Activated gamma-delta T cell treated with anti-CD3 and anti-CD28 coated beads, Interleukin-2, amount 50 U/mL, for 16 hours (primary cell): ENCODE measurements at regions not wholly inside any gene's neighbourhood (a gene's known extent, or its start where the extent isn't known, plus 50 kb on each side); places are given as distances from the start of the nearest gene placed in this dataset.

Experiments used
- DNase-seq: peaks from one replicate; pipeline ENCODE4 v3.0.0-alpha.2; 2020; ENCODE audit warnings: low read depth

DNA sequence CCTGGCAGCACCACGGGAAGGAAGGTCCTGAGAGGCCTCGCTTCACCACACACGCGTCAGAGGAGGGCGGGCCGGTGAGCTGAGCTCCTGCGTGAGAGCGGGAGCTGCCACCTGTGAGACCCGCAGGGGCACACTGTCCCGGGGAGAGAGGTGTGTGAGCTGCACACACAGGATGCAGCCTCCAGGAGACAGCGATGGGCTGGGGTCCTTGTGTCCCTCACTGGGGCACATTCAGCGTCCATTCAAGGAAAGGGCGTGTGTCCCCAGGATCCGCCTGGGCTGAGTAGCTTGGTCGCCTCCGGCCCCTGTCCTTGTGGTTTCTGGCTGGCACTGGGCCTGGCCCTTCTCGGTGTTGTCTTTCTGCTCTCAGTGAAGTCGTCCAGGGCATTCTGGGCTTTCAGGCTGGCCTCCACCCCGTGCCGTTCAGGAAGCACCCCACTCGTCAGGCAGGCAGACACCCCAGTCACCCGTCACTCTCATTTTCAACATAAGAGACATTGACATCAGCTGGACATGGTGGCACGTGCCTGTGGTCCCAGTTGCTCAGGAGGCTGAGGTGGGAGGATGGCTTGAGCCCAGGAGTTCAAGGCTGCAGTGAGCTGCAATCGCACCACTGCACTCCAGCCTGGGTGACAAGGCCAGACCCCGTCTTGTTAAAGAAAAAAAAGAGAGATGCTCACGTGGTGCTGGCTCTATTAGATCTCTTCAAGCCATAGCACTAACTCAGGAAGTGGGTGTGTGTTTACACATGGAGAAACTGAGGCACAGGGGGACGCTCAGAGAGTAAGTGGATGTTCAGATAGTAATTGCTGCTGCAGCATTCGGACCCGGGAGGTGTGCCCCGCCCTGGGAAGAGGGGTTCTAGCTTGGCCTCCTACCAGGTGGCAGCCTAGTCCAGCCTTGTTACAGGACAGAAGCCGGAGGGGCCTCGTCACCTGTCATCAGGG is 1081.6 kb downstream of the BRD1 start:
- DNase-seq = no peak

DNA sequence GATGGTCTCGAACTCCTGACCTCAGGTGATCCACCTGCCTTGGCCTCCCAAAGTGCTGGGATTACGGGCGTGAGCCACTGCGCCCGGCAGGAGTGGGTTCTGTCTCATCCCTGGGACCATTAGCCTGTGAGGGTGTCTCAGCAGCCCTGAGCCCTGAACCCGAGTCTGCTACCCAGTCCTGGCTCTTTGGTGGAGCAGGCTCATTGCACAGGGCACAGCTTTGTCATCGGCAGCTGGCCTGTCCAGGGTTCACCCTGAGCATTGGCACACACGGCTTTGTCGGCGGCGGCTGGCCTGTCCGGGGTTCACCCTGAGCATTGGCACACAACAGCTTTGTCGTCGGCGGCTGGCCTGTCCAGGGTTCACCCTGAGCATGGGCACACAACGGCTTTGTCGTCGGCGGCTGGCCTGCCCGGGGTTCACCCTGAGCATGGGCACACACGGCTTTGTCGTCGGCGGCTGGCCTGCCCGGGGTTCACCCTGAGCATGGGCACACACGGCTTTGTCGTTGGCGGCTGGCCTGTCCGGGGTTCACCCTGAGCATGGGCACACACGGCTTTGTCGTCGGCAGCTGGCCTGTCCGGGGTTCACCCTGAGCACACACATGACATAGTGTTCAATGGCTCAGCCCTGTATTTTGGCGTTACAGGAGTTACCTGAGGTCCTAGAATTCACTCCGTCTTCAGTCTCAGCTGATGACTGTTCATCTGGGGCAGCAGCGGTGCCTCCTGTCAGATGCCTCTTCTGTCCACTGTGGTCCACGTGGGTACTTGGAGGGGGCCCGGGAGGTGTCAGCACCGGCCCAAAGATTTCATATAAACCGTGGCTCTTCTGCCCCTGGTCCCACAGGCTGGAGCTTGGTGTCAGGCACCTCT is 1082.5 kb downstream of the BRD1 start:
- DNase-seq = no peak

DNA sequence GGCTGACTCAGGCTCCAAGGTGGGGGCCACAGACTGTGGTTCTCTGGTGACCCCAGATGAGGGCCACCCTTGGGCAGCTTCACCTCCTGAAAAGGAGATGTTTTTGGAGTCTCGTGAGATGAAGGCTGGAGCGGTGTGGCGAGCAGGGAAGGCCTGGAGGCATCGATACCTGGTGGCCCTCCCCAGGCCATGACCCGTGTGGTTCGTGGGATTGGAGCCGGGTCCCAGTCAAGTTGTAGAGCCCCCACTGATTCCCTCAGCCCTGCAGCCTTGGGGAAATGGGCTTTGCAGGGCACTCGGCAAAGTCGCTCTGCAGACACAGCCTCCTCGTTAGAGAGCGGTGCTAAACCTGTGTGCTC is 1083.4 kb downstream of the BRD1 start:
- DNase-seq = no peak

DNA sequence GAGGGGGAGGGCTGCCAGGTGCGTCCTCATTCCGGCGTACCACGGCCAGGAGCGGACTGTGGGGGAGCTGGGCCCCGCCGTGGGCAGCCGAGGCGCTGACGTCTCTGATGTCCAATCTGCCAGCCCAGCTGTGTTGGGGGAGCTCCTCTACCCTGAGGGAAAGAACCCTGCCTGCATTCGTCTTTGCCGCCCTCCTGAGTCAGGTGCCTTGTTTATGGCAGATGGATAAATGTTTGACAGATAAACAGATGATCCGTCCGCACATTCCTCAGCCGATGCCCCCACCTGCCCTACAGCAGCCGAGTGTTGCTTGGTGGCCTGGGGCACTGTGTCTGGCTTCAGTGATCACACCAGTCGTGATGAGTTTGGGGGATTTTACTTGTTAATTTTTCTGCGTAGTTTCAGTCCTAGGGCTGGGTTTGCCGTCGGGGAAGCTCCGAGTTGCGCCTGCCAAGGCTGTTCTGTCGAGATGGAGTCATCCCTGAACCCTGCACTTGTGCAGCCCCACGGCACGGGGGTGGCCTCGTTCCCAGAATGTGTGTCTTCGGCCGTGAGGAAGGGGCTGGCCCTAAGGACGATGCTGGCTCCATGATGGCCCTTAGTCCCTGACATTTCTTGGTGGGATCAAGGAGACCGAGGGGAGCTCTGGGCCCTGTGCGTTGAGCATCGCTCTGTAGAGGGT is 1083.9 kb downstream of the BRD1 start:
- no peak for DNase-seq

GRCh38 chr22:48742556-48743343 is 1084.9 kb downstream of the BRD1 start:
- no peak for DNase-seq

DNA sequence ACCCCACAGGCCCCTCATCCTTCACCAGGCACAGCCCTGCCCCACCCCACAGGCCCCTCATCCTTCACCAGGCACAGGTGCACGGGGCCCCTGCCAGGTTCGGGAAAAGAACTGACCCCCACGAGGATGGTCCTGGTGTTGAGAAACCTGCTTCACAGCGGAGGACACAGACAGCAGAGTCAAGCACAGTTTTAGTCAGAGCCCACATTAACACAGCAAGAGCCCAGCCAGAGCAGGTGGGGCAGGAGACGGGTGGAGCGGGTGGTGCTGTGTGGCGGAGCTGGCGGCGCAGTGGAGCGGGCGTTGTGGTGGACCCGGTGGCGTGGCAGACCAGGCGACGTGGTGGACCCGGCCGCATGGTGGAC is 1085.5 kb downstream of the BRD1 start:
- DNase-seq = no peak

DNA sequence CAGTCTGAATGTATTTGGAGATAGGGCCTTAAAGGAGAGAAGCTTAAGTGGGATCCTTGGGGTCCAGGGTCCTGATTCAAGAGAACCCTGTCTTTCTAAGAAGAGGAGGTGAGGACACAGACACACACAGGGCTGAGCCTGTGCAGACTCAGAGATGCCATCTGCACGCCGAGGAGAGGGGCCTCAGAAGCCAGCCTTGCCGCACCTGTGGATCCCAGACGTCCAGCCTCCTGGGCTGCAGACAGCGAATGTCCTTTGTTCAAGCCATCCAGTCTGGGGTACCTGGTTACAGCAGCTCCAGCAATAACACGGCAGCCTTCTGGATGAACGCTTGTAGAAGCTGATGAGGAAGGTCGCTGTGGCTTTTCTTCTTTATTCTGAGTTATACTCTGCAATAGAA is 1086.1 kb downstream of the BRD1 start:
- DNase-seq = no peak

DNA sequence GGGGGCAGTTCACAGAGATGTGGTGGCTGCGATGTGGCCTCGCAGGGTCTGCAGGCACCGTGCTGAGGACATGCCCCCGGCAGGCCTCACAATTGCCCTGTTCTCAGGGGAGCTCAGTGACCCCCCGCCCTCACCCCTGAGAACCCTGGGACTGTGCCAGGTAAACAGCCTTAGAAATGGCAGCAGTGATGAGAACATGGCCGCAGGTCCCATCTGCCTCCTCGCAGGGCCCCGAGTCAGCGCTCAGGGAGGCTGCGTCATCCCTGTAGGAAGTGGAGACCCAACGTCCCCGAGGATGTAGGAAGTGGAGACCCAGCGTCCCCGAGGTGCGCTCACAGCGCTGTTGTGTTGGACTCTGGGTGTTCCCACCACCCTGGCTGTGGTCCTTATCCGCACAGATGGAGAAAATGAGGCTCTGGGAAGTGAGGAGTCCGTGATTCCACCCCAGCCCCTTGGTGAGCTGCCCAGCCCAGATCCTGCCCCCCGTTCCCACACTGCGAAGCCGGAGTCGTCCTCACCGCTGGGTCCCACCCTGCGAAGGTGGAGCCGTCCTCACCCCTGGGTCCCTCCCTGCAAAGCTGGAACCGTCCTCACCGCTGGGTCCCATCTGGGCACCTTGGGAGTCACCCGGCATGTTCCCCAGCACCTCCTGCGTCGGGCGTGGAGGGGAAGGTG is 1086.8 kb downstream of the BRD1 start:
- no peak for DNase-seq

DNA sequence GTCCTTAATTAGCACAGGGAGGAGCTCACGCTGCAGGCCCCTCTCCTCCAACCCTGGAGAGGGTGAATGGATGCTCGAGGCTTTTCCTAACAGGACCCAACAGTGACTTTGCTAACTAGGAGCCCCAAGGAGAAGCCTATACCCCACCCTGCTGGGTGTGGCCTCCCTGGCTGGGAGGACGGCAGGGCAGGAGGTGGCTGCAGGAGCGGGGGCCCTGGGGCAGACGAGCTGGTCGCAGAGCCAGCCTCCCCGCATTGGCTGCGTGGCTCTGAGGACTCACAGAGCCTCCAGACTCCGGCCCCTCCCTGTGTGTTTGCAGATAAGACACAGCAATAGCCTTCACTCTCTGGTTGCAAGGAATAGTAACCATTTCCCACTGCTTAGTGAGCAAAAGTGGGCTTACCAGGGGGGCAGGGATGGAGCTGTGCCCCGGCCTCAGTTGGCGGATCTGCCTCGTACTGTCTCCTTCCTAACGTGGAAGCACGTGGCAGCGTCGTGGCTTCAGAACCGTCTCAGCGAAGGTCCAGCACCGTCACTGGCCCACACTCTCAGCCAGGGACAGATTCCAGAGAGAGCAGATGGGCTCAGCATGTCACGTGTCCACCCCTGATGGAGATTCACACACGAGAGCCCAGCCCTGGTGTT is 1087.5 kb downstream of the BRD1 start:
- DNase-seq = no peak

DNA sequence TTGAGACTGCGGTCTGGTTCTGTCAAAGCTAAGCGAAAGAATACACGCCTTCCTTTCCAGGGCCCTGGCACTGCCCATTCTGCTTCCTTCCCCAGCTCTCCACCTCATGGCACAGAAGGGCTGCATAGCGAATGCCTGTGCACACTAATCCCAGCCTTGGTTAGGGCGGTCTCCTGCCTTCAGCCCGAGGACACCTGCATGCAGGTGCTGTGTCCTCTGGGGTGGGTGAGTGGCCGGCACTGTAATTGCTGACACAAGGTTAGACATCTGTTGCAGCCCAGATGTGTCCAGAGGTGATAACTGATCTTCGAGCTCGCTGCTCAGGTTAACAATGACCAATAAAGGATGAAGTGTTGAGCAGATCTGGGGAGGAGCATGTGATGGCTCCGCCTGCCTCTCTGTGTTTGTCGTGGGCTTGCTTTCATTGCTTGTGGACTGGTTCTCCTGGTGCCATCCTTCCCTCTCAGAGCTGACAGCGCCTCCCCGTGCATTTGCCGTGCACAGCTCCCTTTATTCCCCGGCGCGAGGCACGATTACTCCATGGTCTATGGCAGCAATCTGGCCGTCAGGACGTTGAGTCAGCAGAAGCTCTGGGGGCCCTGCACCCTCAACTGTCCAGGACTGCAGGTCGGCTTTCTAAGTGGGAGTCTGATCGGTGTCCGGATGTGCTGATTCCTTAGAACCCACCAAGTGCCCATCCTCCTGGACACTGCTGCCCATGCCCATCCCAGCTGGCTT is 1088.2 kb downstream of the BRD1 start:
- no peak for DNase-seq

- DNase-seq = no peak
Measured at GRCh38 chr22:48738204-48738980, 1089.3 kb downstream of the BRD1 start.

DNA sequence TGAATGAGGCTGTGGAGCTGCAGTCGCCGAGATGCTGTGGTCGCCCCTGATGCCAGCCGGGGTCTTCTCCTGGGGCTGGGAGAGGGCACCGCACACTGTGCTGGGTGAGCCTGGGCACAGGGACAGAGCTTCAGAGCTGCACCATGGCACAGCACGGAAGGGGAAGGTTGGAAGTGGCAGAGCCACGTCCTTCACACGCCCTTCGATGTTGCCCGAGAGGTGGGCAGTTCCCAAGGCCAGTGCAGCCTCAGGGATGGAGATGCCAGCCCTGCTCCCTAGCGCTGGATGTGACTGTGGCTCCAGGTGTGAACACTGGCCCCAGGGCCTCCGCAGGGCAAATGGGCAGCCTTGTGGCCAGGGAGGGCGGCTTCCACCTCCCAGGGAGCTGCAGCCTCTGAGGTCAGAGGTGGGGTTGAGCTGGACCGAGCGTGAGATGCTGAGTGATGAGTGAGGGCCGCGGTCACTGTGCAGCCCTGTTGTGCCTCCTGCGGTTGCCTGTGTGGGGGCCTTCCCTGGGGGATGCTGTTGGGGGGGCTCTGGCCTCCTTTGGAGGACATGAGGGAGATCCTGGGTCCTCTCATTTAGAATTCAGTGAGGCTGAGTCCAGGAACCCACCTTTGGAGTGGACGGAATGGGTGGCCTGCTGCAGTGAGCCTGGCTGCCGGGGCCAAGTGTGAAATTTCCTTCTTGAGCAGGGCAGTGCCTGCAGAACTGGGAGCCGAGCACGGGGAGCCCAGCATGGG is 1090.0 kb downstream of the BRD1 start:
- DNase-seq = no peak

DNA sequence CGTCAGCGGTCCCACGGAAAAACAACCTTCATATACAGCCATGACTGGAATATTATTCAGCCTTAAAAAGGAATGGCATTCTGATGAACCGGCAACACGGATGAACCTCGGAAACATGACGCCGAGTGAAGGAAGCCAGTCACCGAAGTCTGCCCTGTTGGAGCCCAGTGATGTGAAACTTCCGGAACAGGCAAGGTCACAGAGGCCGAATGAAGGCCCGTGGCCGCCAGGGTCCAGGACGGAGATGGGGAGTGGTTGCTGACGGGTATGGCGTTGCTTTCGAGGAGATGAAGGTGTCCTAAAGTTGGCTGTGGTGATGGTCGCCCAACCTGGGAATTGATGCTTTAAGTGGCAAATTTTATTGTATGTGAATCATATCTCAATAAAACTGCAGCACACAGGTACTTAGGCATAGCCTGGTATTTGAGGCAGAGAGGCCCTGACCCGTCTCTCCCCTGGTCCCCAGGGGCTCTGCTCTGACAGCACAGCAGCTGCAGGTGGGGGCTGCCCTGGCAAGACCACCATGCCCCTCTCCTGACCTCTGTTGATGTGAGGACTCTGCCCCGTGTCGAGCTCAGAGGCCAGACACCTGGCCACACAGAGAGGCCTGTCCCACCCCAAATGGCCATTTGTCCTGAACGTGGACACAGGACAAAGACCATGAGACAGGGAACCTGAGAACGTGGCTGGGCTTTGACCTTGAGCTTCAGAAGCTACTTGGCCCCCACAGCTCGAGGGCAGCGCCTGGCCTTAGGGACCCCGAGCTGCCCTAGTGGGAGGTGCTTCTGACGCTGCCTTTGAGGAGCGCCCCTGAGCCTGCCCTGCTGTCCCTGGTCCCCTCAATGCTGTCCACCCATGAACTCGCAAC is 1090.8 kb downstream of the BRD1 start:
- DNase-seq = no peak

GRCh38 chr22:48734961-48735360 is 1092.7 kb downstream of the BRD1 start:
- no peak for DNase-seq

- DNase-seq = no peak
Measured at GRCh38 chr22:48734359-48734758, 1093.3 kb downstream of the BRD1 start.

GRCh38 chr22:48729499-48730171 is 1098.0 kb downstream of the BRD1 start:
- DNase-seq = no peak
